ENCODE measurements at regions not wholly inside any gene's neighbourhood (a gene's known extent, or its start where the extent isn't known, plus 50 kb on each side); places are given as distances from the start of the nearest gene placed in this dataset.

DNA sequence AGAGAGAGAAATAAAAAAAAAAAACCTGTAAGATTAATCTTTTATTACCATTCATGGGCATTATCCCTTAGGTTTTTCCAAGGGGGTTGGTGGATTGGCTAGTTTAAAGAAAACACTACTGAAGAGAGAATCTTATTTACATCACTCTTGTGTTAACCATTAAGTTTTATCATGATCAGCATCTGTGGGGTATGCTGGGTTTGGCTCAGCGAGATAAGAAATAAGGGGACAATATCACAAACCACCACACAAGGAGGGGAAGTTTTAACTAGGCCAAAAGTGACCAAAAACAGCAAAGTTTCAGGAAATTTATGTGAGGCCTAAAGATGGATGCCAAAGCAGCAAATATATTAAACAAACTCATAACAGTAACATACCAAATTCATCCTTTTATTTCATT, 548.6 kb downstream of the SLC16A7 start:
- TF ChIP-seq EZH2 (IDR thresholded peaks at IDR 0.05), result no peak
- no peak for TF ChIP-seq ZNF274 (IDR thresholded peaks at IDR 0.05; ENCODE audit: low read depth, low read length)
